LoVo (cell line): ENCODE measurements at regions not wholly inside any gene's neighbourhood (a gene's known extent, or its start where the extent isn't known, plus 50 kb on each side); places are given as distances from the start of the nearest gene placed in this dataset.
A peak's percentile ranks its signal among the peaks of the same experiment; 100 is the strongest.

Experiments
- DNase-seq: peaks from one replicate; pipeline ENCODE4 v3.0.0-alpha.2; 2016; ENCODE audit warnings: low spot score

- DNase-seq: no peak
Observed at GRCh38 chr7:85573346-85573745, 386.5 kb upstream of the SEMA3D start.

GRCh38 chr7:85570898-85571297, 384.0 kb upstream of the SEMA3D start:
- DNase-seq: no peak

- DNase-seq: no peak
Observed at GRCh38 chr7:85567983-85568382, 381.1 kb upstream of the SEMA3D start.

- no peak for DNase-seq
Observed at GRCh38 chr7:85566095-85566794, 379.4 kb upstream of the SEMA3D start.

GRCh38 chr7:85565276-85565675, 378.4 kb upstream of the SEMA3D start:
- no peak for DNase-seq

GRCh38 chr7:85564861-85565260, 378.0 kb upstream of the SEMA3D start:
- DNase-seq: no peak

- DNase-seq: no peak
Observed at GRCh38 chr7:85561706-85562105, 374.9 kb upstream of the SEMA3D start.

- peak; percentile 70 for DNase-seq
Observed at GRCh38 chr7:85554236-85555178, 367.7 kb upstream of the SEMA3D start.

- no peak for DNase-seq
Observed at GRCh38 chr7:85535974-85536729, 349.3 kb upstream of the SEMA3D start.

GRCh38 chr7:85529831-85530230, 343.0 kb upstream of the SEMA3D start:
- no peak for DNase-seq

- DNase-seq: no peak
Observed at GRCh38 chr7:85529201-85529600, 342.3 kb upstream of the SEMA3D start.

- DNase-seq: no peak
Observed at GRCh38 chr7:85528581-85528980, 341.7 kb upstream of the SEMA3D start.

GRCh38 chr7:85525676-85526075, 338.8 kb upstream of the SEMA3D start:
- no peak for DNase-seq

GRCh38 chr7:85522070-85522469, 335.2 kb upstream of the SEMA3D start:
- DNase-seq: no peak

GRCh38 chr7:85521108-85521694, 334.3 kb upstream of the SEMA3D start:
- no peak for DNase-seq

- no peak for DNase-seq
Observed at GRCh38 chr7:85520175-85520574, 333.3 kb upstream of the SEMA3D start.

GRCh38 chr7:85516675-85517074, 329.8 kb upstream of the SEMA3D start:
- no peak for DNase-seq

- no peak for DNase-seq
Observed at GRCh38 chr7:85512790-85513189, 325.9 kb upstream of the SEMA3D start.

GRCh38 chr7:85510287-85510686, 323.4 kb upstream of the SEMA3D start:
- no peak for DNase-seq

- DNase-seq: no peak
Observed at GRCh38 chr7:85509476-85509875, 322.6 kb upstream of the SEMA3D start.

GRCh38 chr7:85508642-85509410, 322.0 kb upstream of the SEMA3D start:
- DNase-seq: no peak
